ENCODE measurements at regions not wholly inside any gene's neighbourhood (a gene's known extent, or its start where the extent isn't known, plus 50 kb on each side); places are given as distances from the start of the nearest gene placed in this dataset.

GRCh38 chr7:131969560-131969959, 413.1 kb upstream of the PODXL start:
- H3K4me3 ChIP-seq (replicated peaks in 1 of 2; ENCODE audit: low read depth in 2 of 2, low read length in 2 of 2): no peak overlapping the region
- DNase-seq (ENCODE audit: low read depth in 2 of 2): no peak
- TF ChIP-seq CTCF (IDR thresholded peaks at IDR 0.05; ENCODE audit: low read depth, low read length): no peak

- no peak for TF ChIP-seq CTCF (IDR thresholded peaks at IDR 0.05; ENCODE audit: low read depth, low read length)
- no peak overlapping the region for H3K4me3 ChIP-seq (replicated peaks in 1 of 2; ENCODE audit: low read depth in 2 of 2, low read length in 2 of 2)
- DNase-seq (ENCODE audit: low read depth in 2 of 2): no peak
Observed at GRCh38 chr7:131967216-131967730, 410.8 kb upstream of the PODXL start.

GRCh38 chr7:131964203-131964602, 407.8 kb upstream of the PODXL start:
- DNase-seq (ENCODE audit: low read depth in 2 of 2): no peak
- no peak for TF ChIP-seq CTCF (IDR thresholded peaks at IDR 0.05; ENCODE audit: low read depth, low read length)
- H3K4me3 ChIP-seq (replicated peaks in 1 of 2; ENCODE audit: low read depth in 2 of 2, low read length in 2 of 2): no peak overlapping the region

- H3K4me3 ChIP-seq (replicated peaks in 1 of 2; ENCODE audit: low read depth in 2 of 2, low read length in 2 of 2): no peak overlapping the region
- no peak for TF ChIP-seq CTCF (IDR thresholded peaks at IDR 0.05; ENCODE audit: low read depth, low read length)
- no peak for DNase-seq (ENCODE audit: low read depth in 2 of 2)
Observed at GRCh38 chr7:131961054-131961680, 404.7 kb upstream of the PODXL start.

- peak; percentile 12 to 14 for DNase-seq (ENCODE audit: low read depth in 2 of 2)
- no peak overlapping the region for H3K4me3 ChIP-seq (replicated peaks in 1 of 2; ENCODE audit: low read depth in 2 of 2, low read length in 2 of 2)
- no peak for TF ChIP-seq CTCF (IDR thresholded peaks at IDR 0.05; ENCODE audit: low read depth, low read length)
Observed at GRCh38 chr7:131959106-131959812, 402.8 kb upstream of the PODXL start.

- no peak for TF ChIP-seq CTCF (IDR thresholded peaks at IDR 0.05; ENCODE audit: low read depth, low read length)
- no peak overlapping the region for H3K4me3 ChIP-seq (replicated peaks in 1 of 2; ENCODE audit: low read depth in 2 of 2, low read length in 2 of 2)
- DNase-seq (ENCODE audit: low read depth in 2 of 2): no peak
Observed at GRCh38 chr7:131957338-131958020, 401.1 kb upstream of the PODXL start.

Data from cardiac fibroblast (primary cell).